Activated CD4-positive, alpha-beta T cell treated with anti-CD3 and anti-CD28 coated beads for 36 hours (primary cell): ENCODE measurements at regions not wholly inside any gene's neighbourhood (a gene's known extent, or its start where the extent isn't known, plus 50 kb on each side); places are given as distances from the start of the nearest gene placed in this dataset.

Experiments used
- ATAC-seq: fragments of 200-7000 bp; cut with Tn5 transposase; one replicate; pipeline ENCODE4 v1.10.0; 2021; ENCODE audit warnings: mild to moderate bottlenecking, moderate library complexity
- CTCF ChIA-PET: fragments of 350-600 bp; sonication (Branson Sonifier 250); formaldehyde crosslinking; loops from one replicate; lab custom pipeline; 2021; ENCODE audit warnings: antibody characterized with exemption; lab: Charles Lee
- POLR2A ChIA-PET: fragments of 350-600 bp; sonication (Branson Sonifier 250); formaldehyde crosslinking; loops from one replicate; lab custom pipeline; 2021; ENCODE audit warnings: antibody characterized with exemption, inconsistent platforms; lab: Charles Lee
- DNase-seq: peaks from one replicate; pipeline ENCODE4 v3.0.0-alpha.2; 2020
- H3K27ac Mint-ChIP-seq: one replicate; pipeline ENCODE4 v1.8.0; 2021; ENCODE audit warnings: mixed read lengths
- H3K27me3 Mint-ChIP-seq: one replicate; pipeline ENCODE4 v1.8.0; 2021; ENCODE audit warnings: mixed read lengths
- H3K36me3 Mint-ChIP-seq: one replicate; pipeline ENCODE4 v1.8.0; 2021; ENCODE audit warnings: low read depth, mixed read lengths
- H3K4me1 Mint-ChIP-seq: one replicate; pipeline ENCODE4 v1.8.0; 2021; ENCODE audit warnings: mixed read lengths
- H3K4me3 Mint-ChIP-seq: one replicate; pipeline ENCODE4 v1.8.0; 2021; ENCODE audit warnings: mild to moderate bottlenecking, moderate library complexity, mixed read lengths
- H3K9me3 Mint-ChIP-seq: one replicate; pipeline ENCODE4 v1.8.0; 2021; ENCODE audit warnings: low read depth, mixed read lengths
- intact Hi-C, 2 experiments: fragments of 100-400 bp; cut with DNase I in 1 of 2; cut with micrococcal nuclease in 1 of 2; formaldehyde crosslinking; loops; one replicate each; pipeline versions ENCODE4 v1.14.2 to v1.15.1; 2022 to 2024; cut with DNase I, micrococcal nuclease

GRCh38 chrX:34875204-34875603 is 67.4 kb upstream of the FAM47B start:
- intact Hi-C loops: no loop called here
- DNase-seq (no peak), ATAC-seq (no peak)
- POLR2A ChIA-PET: no interaction called here
- Mint-ChIP-seq H3K27ac (no peak overlapping the region), H3K36me3 (no peaks in the 10 kb centered on the region), H3K27me3 (no peaks in the 10 kb centered on the region), H3K4me1 (no peaks in the 10 kb centered on the region), H3K9me3 (peaks cover 5% of the 10 kb centered on the region), H3K4me3 (no peak overlapping the region)
- CTCF ChIA-PET: no interaction called here

GRCh38 chrX:34877436-34877835 is 65.2 kb upstream of the FAM47B start:
- H3K27me3 Mint-ChIP-seq: no peaks in the 10 kb centered on the region
- ATAC-seq: no peak
- H3K36me3 Mint-ChIP-seq: no peaks in the 10 kb centered on the region
- no peak overlapping the region for H3K4me3 Mint-ChIP-seq
- POLR2A ChIA-PET: no interaction called here
- intact Hi-C loops: no loop called here
- no peak for DNase-seq
- no peaks in the 10 kb centered on the region for H3K4me1 Mint-ChIP-seq
- no peak overlapping the region for H3K27ac Mint-ChIP-seq
- CTCF ChIA-PET: no interaction called here
- H3K9me3 Mint-ChIP-seq: no peaks in the 10 kb centered on the region

- Mint-ChIP-seq H3K9me3 (no peaks in the 10 kb centered on the region), H3K4me3 (no peak overlapping the region), H3K36me3 (no peaks in the 10 kb centered on the region), H3K27ac (no peak overlapping the region), H3K27me3 (no peaks in the 10 kb centered on the region), H3K4me1 (no peaks in the 10 kb centered on the region)
- POLR2A ChIA-PET: no interaction called here
- ATAC-seq (no peak), DNase-seq (no peak)
- intact Hi-C loops: no loop called here
- CTCF ChIA-PET: no interaction called here
Observed at GRCh38 chrX:34879346-34879745, 63.2 kb upstream of the FAM47B start.

- intact Hi-C loops: no loop called here
- DNase-seq: no peak
- ATAC-seq: no peak
- no peaks in the 10 kb centered on the region for H3K36me3 Mint-ChIP-seq
- H3K27ac Mint-ChIP-seq: no peak overlapping the region
- no peaks in the 10 kb centered on the region for H3K4me1 Mint-ChIP-seq
- POLR2A ChIA-PET: no interaction called here
- H3K27me3 Mint-ChIP-seq: no peaks in the 10 kb centered on the region
- H3K9me3 Mint-ChIP-seq: no peaks in the 10 kb centered on the region
- no peak overlapping the region for H3K4me3 Mint-ChIP-seq
- CTCF ChIA-PET: no interaction called here
Observed at GRCh38 chrX:34879886-34880285, 62.7 kb upstream of the FAM47B start.

- Mint-ChIP-seq H3K4me3 (no peak overlapping the region), H3K9me3 (no peaks in the 10 kb centered on the region), H3K27ac (no peak overlapping the region), H3K36me3 (no peaks in the 10 kb centered on the region), H3K4me1 (no peaks in the 10 kb centered on the region), H3K27me3 (no peaks in the 10 kb centered on the region)
- POLR2A ChIA-PET: no interaction called here
- intact Hi-C loops: no loop called here
- no peak for ATAC-seq
- CTCF ChIA-PET: no interaction called here
- no peak for DNase-seq
Observed at GRCh38 chrX:34880656-34881055, 61.9 kb upstream of the FAM47B start.

GRCh38 chrX:34881671-34882070 is 60.9 kb upstream of the FAM47B start:
- H3K9me3 Mint-ChIP-seq: no peaks in the 10 kb centered on the region
- no peaks in the 10 kb centered on the region for H3K27me3 Mint-ChIP-seq
- no peaks in the 10 kb centered on the region for H3K4me1 Mint-ChIP-seq
- DNase-seq (no peak), ATAC-seq (no peak)
- intact Hi-C loops: no loop called here
- ChIA-PET POLR2A (no interaction called here), CTCF (no interaction called here)
- H3K27ac Mint-ChIP-seq: no peak overlapping the region
- H3K4me3 Mint-ChIP-seq: no peak overlapping the region
- no peaks in the 10 kb centered on the region for H3K36me3 Mint-ChIP-seq

GRCh38 chrX:34884817-34885216 is 57.8 kb upstream of the FAM47B start:
- Mint-ChIP-seq H3K9me3 (no peaks in the 10 kb centered on the region), H3K27ac (no peak overlapping the region), H3K27me3 (no peaks in the 10 kb centered on the region), H3K4me3 (no peak overlapping the region), H3K4me1 (no peaks in the 10 kb centered on the region), H3K36me3 (no peaks in the 10 kb centered on the region)
- ATAC-seq: no peak
- ChIA-PET CTCF (no interaction called here), POLR2A (no interaction called here)
- intact Hi-C loops: no loop called here
- DNase-seq: no peak

- intact Hi-C loops: no loop called here
- no peaks in the 10 kb centered on the region for H3K4me1 Mint-ChIP-seq
- H3K27ac Mint-ChIP-seq: no peak overlapping the region
- CTCF ChIA-PET: no interaction called here
- H3K36me3 Mint-ChIP-seq: no peaks in the 10 kb centered on the region
- POLR2A ChIA-PET: no interaction called here
- H3K4me3 Mint-ChIP-seq: no peak overlapping the region
- no peaks in the 10 kb centered on the region for H3K9me3 Mint-ChIP-seq
- no peak for ATAC-seq
- no peak for DNase-seq
- H3K27me3 Mint-ChIP-seq: no peaks in the 10 kb centered on the region
Observed at GRCh38 chrX:34886011-34886410, 56.6 kb upstream of the FAM47B start.

GRCh38 chrX:34891391-34891790 is 51.2 kb upstream of the FAM47B start:
- H3K27me3 Mint-ChIP-seq: no peaks in the 10 kb centered on the region
- H3K4me3 Mint-ChIP-seq: no peak overlapping the region
- DNase-seq (no peak), ATAC-seq (no peak)
- no peaks in the 10 kb centered on the region for H3K36me3 Mint-ChIP-seq
- intact Hi-C loops: no loop called here
- no peak overlapping the region for H3K27ac Mint-ChIP-seq
- ChIA-PET CTCF (no interaction called here), POLR2A (no interaction called here)
- no peaks in the 10 kb centered on the region for H3K4me1 Mint-ChIP-seq
- peaks cover 3% of the 10 kb centered on the region for H3K9me3 Mint-ChIP-seq
